Neural cell (in vitro differentiated cells): ENCODE measurements at regions not wholly inside any gene's neighbourhood (a gene's known extent, or its start where the extent isn't known, plus 50 kb on each side); places are given as distances from the start of the nearest gene placed in this dataset.

Experiments used
- H2AFZ ChIP-seq: fragments of 200-600, 300-800 bp; sonication (generic), shearing (Covaris generic); 2 replicates; pipeline ENCODE4 v1.6.0; 2014; ENCODE audit warnings: low read depth, mild to moderate bottlenecking, antibody characterized with exemption, low read length, moderate library complexity
- H3F3A ChIP-seq: fragments of 200-600 bp; shearing (Covaris generic); 2 replicates; pipeline ENCODE4 v1.6.1; 2016; ENCODE audit warnings: mild to moderate bottlenecking, moderate library complexity, mixed read lengths, antibody characterized with exemption, low read length; ENCODE audit not compliant: insufficient read depth, poor library complexity, severe bottlenecking
- H3K27ac ChIP-seq: fragments of 200-600, 300-800 bp; sonication (generic), shearing (Covaris generic); 2 replicates; pipeline ENCODE4 v1.5.1; 2014; ENCODE audit warnings: mild to moderate bottlenecking, low read length, moderate library complexity
- H3K27me3 ChIP-seq: fragments of 300-800, 200-600 bp; sonication (generic), shearing (Covaris generic); 2 replicates; pipeline ENCODE4 v1.6.0; 2014; ENCODE audit warnings: mild to moderate bottlenecking, low read depth, low read length, moderate library complexity; ENCODE audit not compliant: insufficient read depth
- H3K36me3 ChIP-seq: fragments of 300-800, 200-600 bp; sonication (generic), shearing (Covaris generic); 2 replicates; pipeline ENCODE4 v1.5.1; 2014; ENCODE audit warnings: mild to moderate bottlenecking, antibody characterized with exemption, low read length, moderate library complexity; ENCODE audit not compliant: insufficient read depth
- H3K4me2 ChIP-seq: fragments of 300-800, 200-600 bp; sonication (generic), shearing (Covaris generic); 2 replicates; pipeline ENCODE4 v1.6.0; 2014; ENCODE audit warnings: mild to moderate bottlenecking, low read length
- H3K4me3 ChIP-seq: fragments of 300-800, 200-600 bp; sonication (generic), shearing (Covaris generic); 2 replicates; pipeline ENCODE4 v1.5.1; 2014; ENCODE audit warnings: mild to moderate bottlenecking, low read length, moderate library complexity
- H3K79me2 ChIP-seq: fragments of 200-600 bp; shearing (Covaris generic); replicated peaks from 2 replicates; pipeline ENCODE4 v1.6.0; 2014; ENCODE audit warnings: mild to moderate bottlenecking, low read length, moderate library complexity; ENCODE audit not compliant: insufficient read depth
- H3K9ac ChIP-seq: fragments of 300-800, 200-600 bp; sonication (generic), shearing (Covaris generic); 2 replicates; pipeline ENCODE4 v1.6.1; 2016; ENCODE audit warnings: mild to moderate bottlenecking, low read length, mixed read lengths
- H3K9me2 ChIP-seq: fragments of 200-600 bp; shearing (Covaris generic); 2 replicates; pipeline ENCODE4 v1.6.1; 2016; ENCODE audit warnings: mild to moderate bottlenecking, low read length, mixed read lengths; ENCODE audit not compliant: insufficient read depth
- H3K9me3 ChIP-seq: fragments of 200-600, 300-800 bp; sonication (generic), shearing (Covaris generic); 2 replicates; pipeline ENCODE4 v1.6.1; 2016; ENCODE audit warnings: mild to moderate bottlenecking, mixed run types, low read length, moderate library complexity, mixed read lengths
- H4K20me1 ChIP-seq: fragments of 200-600 bp; shearing (Covaris generic); 2 replicates; pipeline ENCODE4 v1.6.1; 2016; ENCODE audit warnings: mild to moderate bottlenecking, mixed run types; ENCODE audit not compliant: insufficient read depth
- EP300 ChIP-seq: fragments of 450-650 bp; conservative IDR thresholded peaks from 2 replicates; pipeline ENCODE4 v1.6.1; 2014; ENCODE audit warnings: antibody characterized with exemption, mild to moderate bottlenecking, moderate library complexity; ENCODE audit not compliant: poor library complexity, severe bottlenecking
- EZH2 ChIP-seq: fragments of 200-600, 300-800 bp; shearing (Covaris generic), sonication (generic); IDR thresholded peaks from 2 replicates; pipeline ENCODE4 v1.6.1; 2014; ENCODE audit warnings: antibody characterized with exemption, low read length, borderline replicate concordance, mild to moderate bottlenecking; ENCODE audit not compliant: insufficient read depth, poor library complexity, severe bottlenecking
- MXI1 ChIP-seq: fragments of 450-650 bp; conservative IDR thresholded peaks from 2 replicates; pipeline ENCODE4 v1.6.1; 2014; ENCODE audit warnings: antibody characterized with exemption, mild to moderate bottlenecking; ENCODE audit not compliant: poor library complexity, severe bottlenecking
- POLR2AphosphoS5 ChIP-seq: IDR thresholded peaks from 2 replicates; pipeline ENCODE4 v1.6.1; 2012
- RAD21 ChIP-seq: fragments of 450-650 bp; conservative IDR thresholded peaks from 2 replicates; pipeline ENCODE4 v1.6.1; 2014; ENCODE audit warnings: antibody characterized with exemption, mild to moderate bottlenecking, moderate library complexity
- SMC3 ChIP-seq: fragments of 450-650 bp; conservative IDR thresholded peaks from 2 replicates; pipeline ENCODE4 v1.6.1; 2014; ENCODE audit warnings: antibody characterized with exemption, mild to moderate bottlenecking, moderate library complexity; ENCODE audit not compliant: poor library complexity
- TAF1 ChIP-seq: IDR thresholded peaks from 2 replicates; pipeline ENCODE4 v1.6.1; 2012; ENCODE audit warnings: low read depth
- TF ChIP-seq, protein P1 (sequence below): IDR thresholded peaks from 2 replicates; pipeline ENCODE4 v1.6.1; 2012; ENCODE audit warnings: borderline replicate concordance
- TF ChIP-seq, protein P2 (sequence below): fragments of 450-650 bp; IDR thresholded peaks from 2 replicates; pipeline ENCODE4 v1.5.1; 2014; ENCODE audit warnings: antibody characterized with exemption, mild to moderate bottlenecking, moderate library complexity; ENCODE audit not compliant: poor library complexity, severe bottlenecking

DNA sequence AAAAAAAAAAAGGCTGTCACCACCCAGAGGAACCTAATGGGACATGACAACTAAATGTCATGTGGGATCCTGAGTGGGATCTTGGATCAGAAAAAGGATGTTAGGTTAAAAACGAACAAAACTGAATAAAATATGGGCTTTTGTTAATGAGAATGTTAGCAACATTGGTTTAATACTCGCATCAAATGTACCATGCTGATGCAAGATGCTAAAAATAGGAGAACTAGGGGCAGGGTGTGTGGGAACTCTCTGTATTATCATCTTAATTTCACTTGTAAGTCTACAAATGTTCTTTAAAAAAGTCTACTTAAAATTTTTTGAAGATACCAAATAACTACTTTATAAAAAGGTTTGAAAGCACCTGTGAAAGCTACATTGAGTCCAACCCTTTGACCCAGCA is 88.8 kb upstream of the PRR5 start:
- Histone ChIP-seq H3K9me3 (peaks cover 3% of the 10 kb centered on the region), H3K4me3 (no peak overlapping the region), H2AFZ (no peak overlapping the region), H3K9ac (no peak overlapping the region), H3K27me3 (no peaks in the 10 kb centered on the region), H3K36me3 (no peaks in the 10 kb centered on the region), H3K9me2 (no peaks in the 10 kb centered on the region), H3K27ac (no peak overlapping the region), H3K4me2 (no peak overlapping the region), H4K20me1 (no peaks in the 10 kb centered on the region), H3F3A (no peaks in the 10 kb centered on the region), H3K79me2 (no peaks in the 10 kb centered on the region)
- TF ChIP-seq, protein P1, sequence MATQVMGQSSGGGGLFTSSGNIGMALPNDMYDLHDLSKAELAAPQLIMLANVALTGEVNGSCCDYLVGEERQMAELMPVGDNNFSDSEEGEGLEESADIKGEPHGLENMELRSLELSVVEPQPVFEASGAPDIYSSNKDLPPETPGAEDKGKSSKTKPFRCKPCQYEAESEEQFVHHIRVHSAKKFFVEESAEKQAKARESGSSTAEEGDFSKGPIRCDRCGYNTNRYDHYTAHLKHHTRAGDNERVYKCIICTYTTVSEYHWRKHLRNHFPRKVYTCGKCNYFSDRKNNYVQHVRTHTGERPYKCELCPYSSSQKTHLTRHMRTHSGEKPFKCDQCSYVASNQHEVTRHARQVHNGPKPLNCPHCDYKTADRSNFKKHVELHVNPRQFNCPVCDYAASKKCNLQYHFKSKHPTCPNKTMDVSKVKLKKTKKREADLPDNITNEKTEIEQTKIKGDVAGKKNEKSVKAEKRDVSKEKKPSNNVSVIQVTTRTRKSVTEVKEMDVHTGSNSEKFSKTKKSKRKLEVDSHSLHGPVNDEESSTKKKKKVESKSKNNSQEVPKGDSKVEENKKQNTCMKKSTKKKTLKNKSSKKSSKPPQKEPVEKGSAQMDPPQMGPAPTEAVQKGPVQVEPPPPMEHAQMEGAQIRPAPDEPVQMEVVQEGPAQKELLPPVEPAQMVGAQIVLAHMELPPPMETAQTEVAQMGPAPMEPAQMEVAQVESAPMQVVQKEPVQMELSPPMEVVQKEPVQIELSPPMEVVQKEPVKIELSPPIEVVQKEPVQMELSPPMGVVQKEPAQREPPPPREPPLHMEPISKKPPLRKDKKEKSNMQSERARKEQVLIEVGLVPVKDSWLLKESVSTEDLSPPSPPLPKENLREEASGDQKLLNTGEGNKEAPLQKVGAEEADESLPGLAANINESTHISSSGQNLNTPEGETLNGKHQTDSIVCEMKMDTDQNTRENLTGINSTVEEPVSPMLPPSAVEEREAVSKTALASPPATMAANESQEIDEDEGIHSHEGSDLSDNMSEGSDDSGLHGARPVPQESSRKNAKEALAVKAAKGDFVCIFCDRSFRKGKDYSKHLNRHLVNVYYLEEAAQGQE, result no peak
- no peak for TF ChIP-seq SMC3
- no peak for TF ChIP-seq EZH2
- no peak for TF ChIP-seq RAD21
- TF ChIP-seq MXI1, result no peak

DNA sequence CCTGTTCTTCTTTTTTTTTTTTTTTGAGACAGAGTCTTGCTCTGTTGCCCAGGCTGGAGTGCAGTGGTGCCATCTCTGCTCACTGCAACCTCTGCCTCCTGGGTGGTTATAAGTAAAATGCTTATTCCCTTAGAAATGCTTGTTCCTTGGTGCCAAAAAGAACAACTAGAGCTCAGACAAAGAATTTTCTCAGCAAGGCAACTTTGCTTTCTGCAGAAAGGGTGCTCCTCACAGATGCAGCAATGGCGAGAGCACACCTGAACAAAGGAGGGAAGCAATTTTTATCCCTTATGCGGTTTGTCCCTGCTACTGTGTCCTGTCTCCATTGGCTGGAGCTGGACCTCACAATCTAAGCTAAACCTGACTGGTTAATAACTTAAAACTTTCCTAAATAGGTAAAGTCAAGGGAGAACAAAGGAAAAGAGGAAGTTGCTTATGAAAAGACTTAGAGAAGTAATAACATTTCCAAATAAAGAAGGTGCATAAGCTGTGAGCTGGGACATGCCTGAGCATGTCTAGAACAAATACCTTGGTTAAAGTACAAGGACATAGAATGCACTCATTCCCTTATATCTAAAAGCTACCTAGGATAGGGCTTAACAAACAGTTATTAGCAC is 90.0 kb upstream of the PRR5 start:
- no peaks in the 10 kb centered on the region for H3K27me3 ChIP-seq
- H3K9me2 ChIP-seq, result no peaks in the 10 kb centered on the region
- no peak overlapping the region for H3K4me3 ChIP-seq
- H3K36me3 ChIP-seq, result no peaks in the 10 kb centered on the region
- no peak overlapping the region for H2AFZ ChIP-seq
- H3K9me3 ChIP-seq, result peaks cover 3% of the 10 kb centered on the region
- no peak overlapping the region for H3K9ac ChIP-seq
- no peaks in the 10 kb centered on the region for H3K79me2 ChIP-seq
- TF ChIP-seq EP300, result no peak
- TF ChIP-seq, protein P1, result no peak
- no peak overlapping the region for H3K27ac ChIP-seq
- no peak overlapping the region for H3K4me2 ChIP-seq
- no peaks in the 10 kb centered on the region for H4K20me1 ChIP-seq
- H3F3A ChIP-seq, result no peaks in the 10 kb centered on the region

DNA sequence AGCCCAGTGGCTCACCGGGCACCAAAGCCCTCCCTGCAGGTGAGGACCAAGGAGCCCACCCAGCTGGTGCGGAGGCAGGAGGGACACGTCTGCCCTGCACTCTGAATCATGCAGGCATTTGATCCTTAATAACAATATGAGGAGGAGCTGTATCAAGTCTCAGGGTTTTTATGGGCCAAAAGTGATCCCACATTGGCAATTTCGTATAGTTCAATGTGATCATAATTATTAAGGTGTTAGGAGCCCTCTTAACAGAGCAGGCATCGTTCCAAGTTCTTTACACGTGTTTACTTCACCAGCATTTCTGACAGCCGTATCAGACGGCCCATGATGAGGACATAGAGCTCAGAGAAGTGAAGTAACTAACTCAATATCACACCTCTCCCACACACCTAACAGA is 91.9 kb upstream of the PRR5 start:
- Histone ChIP-seq H2AFZ (no peak overlapping the region), H3K27me3 (no peaks in the 10 kb centered on the region), H3K4me2 (no peak overlapping the region), H3K9ac (no peak overlapping the region), H3K9me2 (no peaks in the 10 kb centered on the region), H4K20me1 (no peaks in the 10 kb centered on the region), H3K27ac (no peak overlapping the region), H3F3A (no peaks in the 10 kb centered on the region), H3K9me3 (peaks cover 2% of the 10 kb centered on the region), H3K79me2 (no peaks in the 10 kb centered on the region), H3K4me3 (no peak overlapping the region), H3K36me3 (no peaks in the 10 kb centered on the region)
- TF ChIP-seq POLR2AphosphoS5 (no peak), MXI1 (no peak), TAF1 (no peak), EP300 (no peak)
- TF ChIP-seq, protein P1, result no peak
- TF ChIP-seq, protein P2, sequence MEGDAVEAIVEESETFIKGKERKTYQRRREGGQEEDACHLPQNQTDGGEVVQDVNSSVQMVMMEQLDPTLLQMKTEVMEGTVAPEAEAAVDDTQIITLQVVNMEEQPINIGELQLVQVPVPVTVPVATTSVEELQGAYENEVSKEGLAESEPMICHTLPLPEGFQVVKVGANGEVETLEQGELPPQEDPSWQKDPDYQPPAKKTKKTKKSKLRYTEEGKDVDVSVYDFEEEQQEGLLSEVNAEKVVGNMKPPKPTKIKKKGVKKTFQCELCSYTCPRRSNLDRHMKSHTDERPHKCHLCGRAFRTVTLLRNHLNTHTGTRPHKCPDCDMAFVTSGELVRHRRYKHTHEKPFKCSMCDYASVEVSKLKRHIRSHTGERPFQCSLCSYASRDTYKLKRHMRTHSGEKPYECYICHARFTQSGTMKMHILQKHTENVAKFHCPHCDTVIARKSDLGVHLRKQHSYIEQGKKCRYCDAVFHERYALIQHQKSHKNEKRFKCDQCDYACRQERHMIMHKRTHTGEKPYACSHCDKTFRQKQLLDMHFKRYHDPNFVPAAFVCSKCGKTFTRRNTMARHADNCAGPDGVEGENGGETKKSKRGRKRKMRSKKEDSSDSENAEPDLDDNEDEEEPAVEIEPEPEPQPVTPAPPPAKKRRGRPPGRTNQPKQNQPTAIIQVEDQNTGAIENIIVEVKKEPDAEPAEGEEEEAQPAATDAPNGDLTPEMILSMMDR, result no peak
